Gastrocnemius medialis (tissue), 4 donors: ENCODE measurements at regions not wholly inside any gene's neighbourhood (a gene's known extent, or its start where the extent isn't known, plus 50 kb on each side); places are given as distances from the start of the nearest gene placed in this dataset.
"Not testable (repeated sequence)": the region's sequence is repeated elsewhere in the genome, so short reads cannot be mapped to it uniquely, and the experiment has no call there.

ENCODE experiments used
- ATAC-seq, 2 donors: fragments of 150-250 bp; one replicate each; pipeline ENCODE4 v1.9.1; 2016
- DNase-seq, 2 donors: peaks; one replicate each; pipeline ENCODE4 v3.0.0-alpha.2; 2019
- H3K27ac ChIP-seq, 4 donors: fragments of 200-600 bp; sonication (generic); 1 replicate in 1 of 4; 2 replicates in 3 of 4; pipeline ENCODE4 v1.5.1; 2016 to 2018; ENCODE audit warnings: mild to moderate bottlenecking in 2 of 4, moderate library complexity in 1 of 4
- H3K27me3 ChIP-seq, 3 donors: fragments of 200-600 bp; sonication (generic) in 2 of 3; 1 replicate in 1 of 3; 2 replicates in 2 of 3; pipeline versions ENCODE4 v1.5.1 to v1.6.0; 2016 to 2019; ENCODE audit warnings: mild to moderate bottlenecking in 1 of 3, moderate library complexity in 1 of 3
- H3K36me3 ChIP-seq, 2 donors: fragments of 200-600 bp; sonication (generic) in 1 of 2; one replicate each; pipeline ENCODE4 v1.5.1; 2017 to 2018
- H3K4me1 ChIP-seq, 2 donors: fragments of 200-600 bp; sonication (generic) in 1 of 2; one replicate each; pipeline ENCODE4 v1.5.1; 2016 to 2017; ENCODE audit warnings: mild to moderate bottlenecking in 2 of 2
- H3K4me3 ChIP-seq, 4 donors: fragments of 200-600 bp; sonication (generic) in 3 of 4; 1 replicate in 1 of 4; 2 replicates in 3 of 4; pipeline ENCODE4 v1.5.1; 2016 to 2019; ENCODE audit warnings: mild to moderate bottlenecking in 2 of 4
- H3K9me3 ChIP-seq, 3 donors: fragments of 200-600 bp; sonication (generic) in 2 of 3; 1 replicate in 1 of 3; 2 replicates in 2 of 3; pipeline ENCODE4 v1.5.1; 2016 to 2019
- POLR2A ChIP-seq, 2 donors: fragments of 450-650 bp; IDR thresholded peaks; one replicate each; pipeline ENCODE4 v1.6.1; 2017; ENCODE audit warnings: antibody characterized with exemption in 2 of 2, mild to moderate bottlenecking in 2 of 2, moderate library complexity in 2 of 2
- in situ Hi-C, 4 donors: fragments of 200-750 bp; cut with MboI; loops; one replicate each; pipeline versions ENCODE4 v1.15.0 to v1.8.0; 2017; ENCODE audit warnings: low sequenced_read_pairs in 4 of 4
- intact Hi-C: fragments of 100-400 bp; cut with DNase I; formaldehyde crosslinking; loops from one replicate; pipeline ENCODE4 v1.15.1; 2023; ENCODE audit warnings: low total_unique reads
- TF ChIP-seq, protein P1 (sequence below), 5 experiments: fragments of 450-650 bp in 3 of 5; fragments of 200-600 bp in 2 of 5; sonication (generic) in 2 of 5; IDR thresholded peaks in 4 of 5; conservative IDR thresholded peaks in 1 of 5; 1 replicate in 4 of 5; 2 replicates in 1 of 5; pipeline ENCODE4 v1.5.1; 2016 to 2019; ENCODE audit warnings: antibody characterized with exemption in 5 of 5, mild to moderate bottlenecking in 3 of 5, moderate library complexity in 3 of 5

DNA sequence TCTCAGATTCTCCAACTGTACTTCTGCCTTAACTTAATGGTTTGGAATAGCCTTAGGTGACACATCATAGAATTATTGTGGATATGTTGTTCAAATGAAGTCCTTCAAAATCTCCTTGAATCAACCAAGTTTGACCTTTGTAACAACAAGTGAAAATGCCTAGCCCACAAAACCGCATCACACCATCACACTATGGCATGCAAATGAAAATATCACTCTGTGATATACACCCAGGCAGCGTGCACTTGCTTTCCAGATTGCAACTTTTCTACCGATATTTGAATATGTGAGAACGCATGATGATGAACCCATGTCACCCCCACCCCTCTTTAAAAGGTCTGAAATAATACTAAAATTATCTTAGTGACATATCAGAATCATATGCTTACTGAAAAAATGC is 656.7 kb downstream of the GABRG1 start:
- no peak for DNase-seq
- Histone ChIP-seq H3K36me3 (no peaks in the 10 kb centered on the region), H3K27me3 (no peaks in the 10 kb centered on the region), H3K4me1 (no peaks in the 10 kb centered on the region), H3K9me3 (no peaks in the 10 kb centered on the region), H3K27ac (no peak overlapping the region), H3K4me3 (no peak overlapping the region)
- TF ChIP-seq, protein P1, sequence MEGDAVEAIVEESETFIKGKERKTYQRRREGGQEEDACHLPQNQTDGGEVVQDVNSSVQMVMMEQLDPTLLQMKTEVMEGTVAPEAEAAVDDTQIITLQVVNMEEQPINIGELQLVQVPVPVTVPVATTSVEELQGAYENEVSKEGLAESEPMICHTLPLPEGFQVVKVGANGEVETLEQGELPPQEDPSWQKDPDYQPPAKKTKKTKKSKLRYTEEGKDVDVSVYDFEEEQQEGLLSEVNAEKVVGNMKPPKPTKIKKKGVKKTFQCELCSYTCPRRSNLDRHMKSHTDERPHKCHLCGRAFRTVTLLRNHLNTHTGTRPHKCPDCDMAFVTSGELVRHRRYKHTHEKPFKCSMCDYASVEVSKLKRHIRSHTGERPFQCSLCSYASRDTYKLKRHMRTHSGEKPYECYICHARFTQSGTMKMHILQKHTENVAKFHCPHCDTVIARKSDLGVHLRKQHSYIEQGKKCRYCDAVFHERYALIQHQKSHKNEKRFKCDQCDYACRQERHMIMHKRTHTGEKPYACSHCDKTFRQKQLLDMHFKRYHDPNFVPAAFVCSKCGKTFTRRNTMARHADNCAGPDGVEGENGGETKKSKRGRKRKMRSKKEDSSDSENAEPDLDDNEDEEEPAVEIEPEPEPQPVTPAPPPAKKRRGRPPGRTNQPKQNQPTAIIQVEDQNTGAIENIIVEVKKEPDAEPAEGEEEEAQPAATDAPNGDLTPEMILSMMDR (IDR thresholded peaks at IDR 0.05 in 4 of 5, conservative IDR thresholded peaks at IDR 0.05 in 1 of 5): no peak
- no peak for TF ChIP-seq POLR2A (IDR thresholded peaks at IDR 0.05)
- in situ Hi-C loops: no loop called here
- intact Hi-C loops: no loop called here
- no peak for ATAC-seq

DNA sequence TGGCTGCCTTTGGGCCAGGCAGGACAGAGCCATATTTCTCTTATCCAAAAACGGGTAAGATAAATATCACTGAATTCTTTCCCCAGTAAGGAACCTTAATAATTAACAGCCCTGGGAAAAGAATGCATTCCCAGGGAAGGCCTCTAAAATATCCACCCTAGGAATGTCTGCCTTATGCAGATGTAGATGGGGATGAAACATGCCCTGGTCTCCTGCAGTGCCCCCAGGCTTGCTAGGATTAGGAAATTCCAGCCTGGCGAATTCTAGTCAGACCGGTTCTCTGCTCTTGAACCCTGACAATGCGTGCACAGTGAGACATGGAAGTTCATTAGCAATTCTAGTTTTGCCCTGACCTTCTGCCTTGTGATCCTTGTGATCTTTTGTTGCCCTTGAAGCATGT is 663.7 kb downstream of the GABRG1 start:
- H3K4me3 ChIP-seq, H3K27me3 ChIP-seq, H3K27ac ChIP-seq, in situ Hi-C loops, H3K4me1 ChIP-seq, H3K36me3 ChIP-seq, DNase-seq, ATAC-seq, intact Hi-C loops, H3K9me3 ChIP-seq: not testable (repeated sequence)

DNA sequence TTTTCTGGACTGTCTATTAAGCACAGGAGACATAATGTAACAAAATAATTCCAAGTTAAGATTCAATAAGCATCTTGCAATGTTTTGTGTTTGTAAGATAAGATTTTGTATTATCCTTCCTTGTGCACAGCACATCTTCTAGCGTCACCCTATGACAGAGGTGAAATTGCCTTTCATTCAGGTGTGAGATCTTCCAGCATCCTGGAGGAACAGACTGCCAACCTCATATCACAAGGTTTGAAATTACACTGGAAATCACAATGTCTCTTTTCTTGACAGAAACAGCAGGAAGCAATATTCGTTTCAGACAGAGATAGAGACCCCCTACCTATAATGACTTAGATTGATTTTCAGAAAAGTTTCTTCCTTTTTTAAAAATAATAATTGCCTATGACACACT is 668.6 kb downstream of the GABRG1 start:
- ATAC-seq (no peak), DNase-seq (no peak)
- Histone ChIP-seq H3K4me3 (no peak overlapping the region), H3K27ac (no peak overlapping the region), H3K4me1 (no peaks in the 10 kb centered on the region), H3K9me3 (no peaks in the 10 kb centered on the region), H3K27me3 (no peaks in the 10 kb centered on the region), H3K36me3 (no peaks in the 10 kb centered on the region)
- intact Hi-C loops (no loop called here), in situ Hi-C loops (no loop called here)
- no peak for TF ChIP-seq POLR2A (IDR thresholded peaks at IDR 0.05)
- TF ChIP-seq, protein P1 (IDR thresholded peaks at IDR 0.05 in 4 of 5, conservative IDR thresholded peaks at IDR 0.05 in 1 of 5): no peak

DNA sequence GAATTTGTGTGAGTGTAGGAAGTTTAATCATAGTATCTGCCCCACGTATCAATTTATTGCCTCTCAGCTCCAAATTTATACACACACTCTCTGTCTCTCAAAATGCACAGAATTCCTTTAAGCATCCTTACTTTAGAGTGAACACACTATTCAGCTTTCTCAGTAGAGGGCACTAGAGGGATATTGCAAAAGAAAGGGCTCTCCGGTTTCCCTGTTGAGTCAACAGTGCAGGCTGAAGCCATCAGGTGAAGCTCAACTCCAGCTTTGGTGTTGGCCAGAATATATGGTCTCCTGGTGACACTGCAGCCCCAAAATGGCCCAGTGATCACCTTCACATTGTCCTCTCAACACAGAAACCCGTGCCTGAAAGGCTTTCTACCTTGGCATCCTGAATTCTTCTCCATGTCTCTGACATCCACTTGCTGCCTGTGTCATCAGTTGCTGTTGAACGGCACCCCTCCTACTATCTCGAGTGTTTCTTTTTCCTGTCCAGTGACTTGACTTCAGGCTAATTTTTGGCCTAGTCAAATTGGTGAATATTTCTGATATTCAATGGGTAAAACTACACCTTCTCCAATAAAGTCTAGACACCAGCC is 670.5 kb downstream of the GABRG1 start:
- Histone ChIP-seq H3K27me3 (no peaks in the 10 kb centered on the region), H3K27ac (no peak overlapping the region), H3K36me3 (no peaks in the 10 kb centered on the region), H3K4me1 (no peaks in the 10 kb centered on the region), H3K9me3 (no peaks in the 10 kb centered on the region), H3K4me3 (no peak overlapping the region)
- TF ChIP-seq POLR2A (IDR thresholded peaks at IDR 0.05): no peak
- TF ChIP-seq, protein P1 (IDR thresholded peaks at IDR 0.05 in 4 of 5, conservative IDR thresholded peaks at IDR 0.05 in 1 of 5): no peak
- no peak for ATAC-seq
- intact Hi-C loops (no loop called here), in situ Hi-C loops (no loop called here)
- no peak for DNase-seq

DNA sequence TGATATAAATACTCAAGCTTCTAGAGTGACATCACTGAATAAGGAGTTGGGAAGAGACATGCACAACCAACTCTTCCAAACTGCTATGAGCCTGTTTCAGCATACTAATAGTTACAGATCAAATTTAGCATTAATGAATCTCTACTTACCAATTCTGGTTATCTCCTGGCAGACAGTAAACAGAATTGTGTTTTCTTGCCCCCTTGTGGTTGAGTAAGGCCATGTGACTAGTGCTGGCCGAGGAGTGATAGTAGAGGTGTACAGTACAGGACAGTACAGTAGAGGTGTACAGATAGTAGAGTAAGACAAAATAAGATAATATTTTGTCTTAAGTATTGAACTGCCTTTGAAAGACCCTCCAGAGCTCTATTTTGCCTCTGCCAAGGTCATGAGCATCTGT is 681.4 kb downstream of the GABRG1 start:
- Histone ChIP-seq H3K27me3 (no peaks in the 10 kb centered on the region), H3K4me1 (no peaks in the 10 kb centered on the region), H3K36me3 (no peaks in the 10 kb centered on the region), H3K27ac (no peak overlapping the region), H3K4me3 (no peak overlapping the region), H3K9me3 (no peaks in the 10 kb centered on the region)
- in situ Hi-C loops: loop anchor here in 1 of 4 donors (25.0 kb wide), 1 partner anchor 95 kb away; no protein-coding TSS in a partner anchor
- intact Hi-C loops: no loop called here
- DNase-seq: no peak
- TF ChIP-seq POLR2A (IDR thresholded peaks at IDR 0.05): no peak
- TF ChIP-seq, protein P1 (IDR thresholded peaks at IDR 0.05 in 4 of 5, conservative IDR thresholded peaks at IDR 0.05 in 1 of 5): no peak
- no peak for ATAC-seq
